Choroid plexus epithelial cell (primary cell): ENCODE measurements at regions not wholly inside any gene's neighbourhood (a gene's known extent, or its start where the extent isn't known, plus 50 kb on each side); places are given as distances from the start of the nearest gene placed in this dataset.

Source experiments
- DNase-seq: peaks from one replicate; pipeline ENCODE4 v3.0.0-alpha.2; 2010; ENCODE audit warnings: low read depth
- H3K4me3 ChIP-seq: 2 replicates; pipeline ENCODE4 v1.5.1; 2011; ENCODE audit warnings: low read depth, mild to moderate bottlenecking, control low read depth, low read length, moderate library complexity
- CTCF ChIP-seq: conservative IDR thresholded peaks from 2 replicates; pipeline ENCODE4 v1.5.1; 2011; ENCODE audit warnings: low read depth, mild to moderate bottlenecking, control low read depth, inconsistent platforms, low read length, moderate library complexity

- no peak for TF ChIP-seq CTCF
- H3K4me3 ChIP-seq: no peak overlapping the region
- no peak for DNase-seq
Measured at GRCh38 chr14:29351996-29352705, 575.5 kb downstream of the PRKD1 start.

GRCh38 chr14:29352706-29353080 is 575.0 kb downstream of the PRKD1 start:
- peak; percentile 36 for DNase-seq
- TF ChIP-seq CTCF: no peak
- H3K4me3 ChIP-seq: no peak overlapping the region

GRCh38 chr14:29353513-29353912 is 574.1 kb downstream of the PRKD1 start:
- no peak overlapping the region for H3K4me3 ChIP-seq
- no peak for TF ChIP-seq CTCF
- DNase-seq: no peak

GRCh38 chr14:29354486-29354885 is 573.2 kb downstream of the PRKD1 start:
- no peak overlapping the region for H3K4me3 ChIP-seq
- no peak for TF ChIP-seq CTCF
- DNase-seq: no peak

GRCh38 chr14:29355331-29355730 is 572.3 kb downstream of the PRKD1 start:
- no peak for DNase-seq
- TF ChIP-seq CTCF: no peak
- H3K4me3 ChIP-seq: no peak overlapping the region

GRCh38 chr14:29355846-29356245 is 571.8 kb downstream of the PRKD1 start:
- H3K4me3 ChIP-seq: no peak overlapping the region
- TF ChIP-seq CTCF: no peak
- no peak for DNase-seq

GRCh38 chr14:29360656-29361055 is 567.0 kb downstream of the PRKD1 start:
- TF ChIP-seq CTCF: no peak
- no peak overlapping the region for H3K4me3 ChIP-seq

More at GRCh38 chr14:29360656-29361055, 567.0 kb downstream of the PRKD1 start:
- no peak for DNase-seq
